Naive B cell (primary cell): ENCODE measurements at regions not wholly inside any gene's neighbourhood (a gene's known extent, or its start where the extent isn't known, plus 50 kb on each side); places are given as distances from the start of the nearest gene placed in this dataset.
"Not testable (repeated sequence)": the region's sequence is repeated elsewhere in the genome, so short reads cannot be mapped to it uniquely, and the experiment has no call there.

Source experiments
- ATAC-seq, 2 donors: fragments of 150-1000 bp; cut with Tn5 transposase; 2 replicates each; pipeline ENCODE4 v1.10.0; 2021; ENCODE audit warnings: low read depth in 2 of 2, mild to moderate bottlenecking in 2 of 2, moderate library complexity in 2 of 2
- DNase-seq: peaks from one replicate; pipeline ENCODE4 v3.0.0; 2022
- H3K27ac Mint-ChIP-seq, 6 donors: one replicate each; pipeline ENCODE4 v1.8.0; 2020 to 2022; ENCODE audit warnings: mild to moderate bottlenecking in 6 of 6, mixed read lengths in 6 of 6, moderate library complexity in 5 of 6, inconsistent platforms in 2 of 6
- H3K27me3 Mint-ChIP-seq, 3 donors: one replicate each; pipeline ENCODE4 v1.8.0; 2021 to 2022; ENCODE audit warnings: mixed read lengths in 3 of 3, mild to moderate bottlenecking in 1 of 3
- H3K36me3 Mint-ChIP-seq, 2 donors: one replicate each; pipeline ENCODE4 v1.8.0; 2020 to 2022; ENCODE audit warnings: mixed read lengths in 2 of 2, inconsistent platforms in 1 of 2, mild to moderate bottlenecking in 1 of 2
- H3K4me1 Mint-ChIP-seq, 3 donors: one replicate each; pipeline ENCODE4 v1.8.0; 2020 to 2022; ENCODE audit warnings: mixed read lengths in 3 of 3, inconsistent platforms in 1 of 3, mild to moderate bottlenecking in 1 of 3, moderate library complexity in 1 of 3
- H3K4me3 Mint-ChIP-seq, 8 donors: one replicate each; pipeline ENCODE4 v1.8.0; 2020 to 2022; ENCODE audit warnings: mild to moderate bottlenecking in 8 of 8, mixed read lengths in 8 of 8, moderate library complexity in 8 of 8, inconsistent platforms in 2 of 8
- H3K9me3 Mint-ChIP-seq, 7 donors: one replicate each; pipeline ENCODE4 v1.8.0; 2020 to 2022; ENCODE audit warnings: mixed read lengths in 7 of 7, mild to moderate bottlenecking in 5 of 7, inconsistent platforms in 2 of 7, moderate library complexity in 1 of 7

DNA sequence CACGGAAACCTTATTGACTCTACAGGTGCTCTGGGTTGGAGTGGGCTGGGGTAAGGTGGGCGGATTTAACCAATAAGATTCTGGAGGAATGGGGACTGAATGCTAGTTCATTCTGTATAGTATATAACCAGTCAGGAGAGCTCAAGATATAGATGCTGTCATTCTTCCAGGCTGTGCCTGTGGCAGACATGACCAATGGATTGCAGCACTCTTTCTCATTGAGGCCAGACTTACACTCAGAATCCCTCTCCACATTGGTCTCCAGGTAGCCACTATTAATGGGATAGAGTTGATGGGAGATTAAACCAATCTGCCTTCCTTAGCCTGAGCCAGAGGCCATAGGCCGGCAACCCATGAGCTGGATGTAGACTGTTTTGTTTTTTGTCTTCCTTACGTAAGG lies 82.8 kb upstream of the MEF2A start:
- Mint-ChIP-seq H3K9me3 (no peaks in the 10 kb centered on the region), H3K27me3 (peaks cover 0 to under 1% (median 0%) of the 10 kb centered on the region in 3 donors), H3K4me1 (peaks cover 32 to 43% (median 36%) of the 10 kb centered on the region in 3 donors), H3K36me3 (no peaks in the 10 kb centered on the region), H3K27ac (peak overlapping the region in 3 of 6 donors; percentile 5 to 71 (median 13)), H3K4me3 (no peak overlapping the region)
- ATAC-seq (no peak), DNase-seq (no peak)

DNA sequence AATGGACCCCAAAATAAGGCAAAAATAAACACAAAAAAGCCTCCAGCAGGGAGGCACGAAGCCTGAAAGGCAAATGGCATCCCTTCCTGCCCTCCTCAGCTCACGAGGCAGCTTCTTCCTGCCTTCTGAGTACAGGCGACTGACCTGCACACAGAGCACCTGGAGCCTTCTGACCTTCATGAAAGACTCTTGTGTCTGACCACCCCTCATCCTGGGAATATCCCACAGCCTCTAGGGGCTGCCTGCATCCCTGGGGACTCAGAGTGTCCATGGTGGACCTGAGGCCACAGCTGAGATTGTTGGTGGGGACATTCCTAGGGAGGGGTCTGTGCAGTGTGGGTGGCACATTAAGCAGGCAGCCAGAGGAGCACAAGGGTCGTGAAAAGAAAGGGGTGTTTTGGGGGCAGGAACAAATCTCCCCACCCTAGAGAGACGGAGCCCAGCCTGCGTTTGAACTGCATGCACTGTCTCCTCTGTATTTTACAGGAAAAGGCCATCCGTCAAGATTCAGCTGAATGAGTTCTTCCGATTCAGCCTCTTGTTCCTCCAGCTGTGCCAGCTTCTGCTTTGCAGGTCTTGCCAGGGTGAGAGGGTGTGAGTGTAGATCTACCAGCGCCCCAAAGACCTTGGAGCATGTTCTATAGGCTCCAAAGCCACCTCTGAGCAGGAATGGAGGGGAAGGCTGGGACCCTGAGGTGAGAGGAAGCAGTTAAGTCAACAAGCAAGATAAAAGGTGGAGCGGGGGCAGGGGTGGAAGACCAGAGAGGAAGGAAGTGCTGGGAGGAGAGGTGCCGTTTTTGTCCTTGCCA lies 80.4 kb upstream of the MEF2A start:
- Mint-ChIP-seq H3K4me3 (peak overlapping the region; percentile 78 to 91 (median 86)), H3K4me1 (peaks cover 27 to 30% (median 28%) of the 10 kb centered on the region in 3 donors), H3K27me3 (peaks cover 0 to 5% (median 0%) of the 10 kb centered on the region in 3 donors), H3K36me3 (no peaks in the 10 kb centered on the region), H3K27ac (peak overlapping the region in 5 of 6 donors; percentile 12 to 91 (median 59)), H3K9me3 (no peaks in the 10 kb centered on the region)
- ATAC-seq (peak; percentile 68 to 71), DNase-seq (no peak)

GRCh38 chr15:99485992-99486370 lies 79.8 kb upstream of the MEF2A start:
- Mint-ChIP-seq H3K27ac (peak overlapping the region in 5 of 6 donors; percentile 12 to 91 (median 59)), H3K36me3 (no peaks in the 10 kb centered on the region), H3K4me1 (peaks cover 22 to 27% (median 23%) of the 10 kb centered on the region in 3 donors), H3K4me3 (peak overlapping the region; percentile 78 to 91 (median 86)), H3K27me3 (peaks cover 0 to 5% (median 0%) of the 10 kb centered on the region in 3 donors), H3K9me3 (no peaks in the 10 kb centered on the region)
- DNase-seq (no peak), ATAC-seq (peak; percentile 22 to 37)

DNA sequence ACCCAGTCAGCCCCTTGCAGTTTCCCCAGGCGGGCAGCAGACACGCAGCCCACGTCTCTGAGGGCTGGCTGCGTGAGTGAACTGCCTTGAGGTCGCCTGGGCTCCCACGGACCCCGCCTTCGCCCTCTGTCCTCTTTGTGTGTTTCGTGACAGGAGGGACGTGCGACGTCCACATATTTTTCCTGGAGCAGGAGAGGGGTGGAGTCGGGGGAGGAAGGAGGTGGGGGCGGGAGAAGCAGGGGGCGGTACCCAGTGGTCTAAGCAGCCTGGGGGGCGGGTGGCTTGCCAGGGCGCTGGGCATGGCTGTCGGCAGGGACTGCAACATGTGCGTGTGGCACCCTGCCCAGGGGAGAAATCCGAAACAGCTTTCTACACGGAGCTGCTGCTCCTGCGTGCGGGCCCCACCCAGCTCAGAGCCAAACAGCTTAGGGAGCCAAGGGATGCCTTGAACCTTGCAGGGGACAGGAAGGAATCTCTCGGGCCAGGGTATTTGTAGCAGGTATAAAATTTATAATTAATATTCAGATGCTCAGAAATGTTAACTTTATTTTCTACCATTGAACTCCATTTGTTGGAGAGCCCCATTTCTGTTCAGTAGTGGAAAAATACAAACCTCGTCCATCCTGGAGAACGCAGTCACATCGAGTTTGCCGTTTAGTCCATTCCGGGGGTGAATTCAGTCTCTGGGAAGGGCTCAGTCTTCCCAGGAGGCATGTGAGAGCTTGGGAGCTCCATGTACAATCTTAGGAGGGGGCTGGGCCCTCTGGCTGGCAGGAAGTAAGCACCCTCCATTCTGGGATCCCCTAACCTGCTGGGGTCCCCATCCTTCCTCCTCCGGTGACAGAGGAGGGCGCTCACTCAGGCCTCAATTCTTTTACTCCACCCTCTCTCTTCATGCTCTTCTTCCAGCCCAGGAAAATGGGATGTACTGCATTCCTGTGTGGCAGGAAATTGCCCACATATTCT lies 79.1 kb upstream of the MEF2A start:
- Mint-ChIP-seq H3K27me3 (peaks cover 0 to 5% (median 0%) of the 10 kb centered on the region in 3 donors), H3K4me1 (peaks cover 23 to 27% (median 23%) of the 10 kb centered on the region in 3 donors), H3K9me3 (no peaks in the 10 kb centered on the region), H3K36me3 (no peaks in the 10 kb centered on the region), H3K27ac (peak overlapping the region in 3 of 6 donors; percentile 22 to 93 (median 62)), H3K4me3 (peak overlapping the region; percentile 78 to 91 (median 86))
- ATAC-seq: peak; percentile 53 to 55
- DNase-seq: no peak

GRCh38 chr15:99487337-99487730 lies 78.5 kb upstream of the MEF2A start:
- peaks cover 0 to 5% (median 0%) of the 10 kb centered on the region in 3 donors for H3K27me3 Mint-ChIP-seq
- no peaks in the 10 kb centered on the region for H3K9me3 Mint-ChIP-seq
- H3K4me1 Mint-ChIP-seq: peaks cover 23 to 27% (median 26%) of the 10 kb centered on the region in 3 donors
- no peak overlapping the region for H3K27ac Mint-ChIP-seq
- H3K36me3 Mint-ChIP-seq: no peaks in the 10 kb centered on the region
- ATAC-seq (no peak), DNase-seq (no peak)
- peak overlapping the region; percentile 78 to 91 (median 86) for H3K4me3 Mint-ChIP-seq

DNA sequence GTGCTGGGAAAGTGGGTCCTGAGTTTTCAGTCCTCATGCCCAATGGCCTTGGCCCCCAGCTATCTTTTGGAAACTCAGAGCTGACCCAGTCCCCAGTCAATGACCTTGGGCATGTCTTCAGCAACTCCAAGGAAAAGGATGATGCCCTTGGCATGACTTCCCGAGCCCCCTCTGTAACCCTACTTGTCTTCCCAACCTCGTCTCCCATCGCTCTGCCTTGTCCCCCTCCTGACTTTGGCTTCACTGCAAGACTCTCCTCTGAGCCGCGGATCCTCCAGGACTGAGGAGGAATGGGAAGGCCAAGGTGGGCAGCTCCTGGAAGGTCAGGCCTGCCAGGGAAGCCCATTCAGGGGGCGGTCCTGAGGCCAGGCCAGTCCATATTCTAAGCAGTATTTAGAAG lies 73.5 kb upstream of the MEF2A start:
- Mint-ChIP-seq H3K4me3 (no peak overlapping the region), H3K9me3 (no peaks in the 10 kb centered on the region), H3K27ac (no peak overlapping the region), H3K36me3 (no peaks in the 10 kb centered on the region), H3K4me1 (peaks cover 14 to 21% (median 19%) of the 10 kb centered on the region in 3 donors), H3K27me3 (peaks cover 0 to 5% (median 0%) of the 10 kb centered on the region in 3 donors)
- ATAC-seq (no peak), DNase-seq (no peak)

DNA sequence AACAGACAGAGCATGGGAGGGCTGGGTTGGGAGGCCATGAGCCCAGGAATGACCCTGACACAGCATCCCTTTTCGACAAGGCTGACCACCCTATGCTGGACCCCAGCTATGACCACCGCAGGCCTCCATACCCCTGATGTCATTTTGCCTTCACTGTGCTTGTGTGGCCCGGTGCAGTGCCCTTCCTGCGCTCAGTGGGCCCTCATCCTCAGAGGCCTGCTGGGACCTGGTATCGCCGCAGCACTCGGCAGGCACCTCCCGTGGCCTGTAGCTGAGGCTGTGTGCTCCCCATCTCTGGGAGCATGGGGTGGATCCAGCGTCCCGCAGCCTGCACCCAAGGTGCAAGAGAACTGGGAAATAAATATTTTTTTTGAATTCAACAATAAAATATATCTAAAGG lies 73.1 kb upstream of the MEF2A start:
- peaks cover 0 to 5% (median 0%) of the 10 kb centered on the region in 3 donors for H3K27me3 Mint-ChIP-seq
- no peak for DNase-seq
- no peaks in the 10 kb centered on the region for H3K9me3 Mint-ChIP-seq

GRCh38 chr15:99493461-99493860 lies 72.3 kb upstream of the MEF2A start:
- H3K9me3 Mint-ChIP-seq: no peaks in the 10 kb centered on the region
- no peak for ATAC-seq
- H3K27me3 Mint-ChIP-seq: no peaks in the 10 kb centered on the region
- peak overlapping the region in 1 of 6 donors; percentile 59 for H3K27ac Mint-ChIP-seq
- no peak for DNase-seq
- peaks cover 16 to 23% (median 21%) of the 10 kb centered on the region in 3 donors for H3K4me1 Mint-ChIP-seq
- H3K36me3 Mint-ChIP-seq: no peaks in the 10 kb centered on the region
- H3K4me3 Mint-ChIP-seq: no peak overlapping the region

More for the DNA sequence above, 73.1 kb upstream of the MEF2A start:
- no peak for ATAC-seq
- no peaks in the 10 kb centered on the region for H3K36me3 Mint-ChIP-seq
- no peak overlapping the region for H3K27ac Mint-ChIP-seq
- peaks cover 11 to 19% (median 16%) of the 10 kb centered on the region in 3 donors for H3K4me1 Mint-ChIP-seq
- no peak overlapping the region for H3K4me3 Mint-ChIP-seq

- not testable (repeated sequence) for H3K9me3 Mint-ChIP-seq, H3K36me3 Mint-ChIP-seq, ATAC-seq, H3K27ac Mint-ChIP-seq, H3K27me3 Mint-ChIP-seq, DNase-seq, H3K4me3 Mint-ChIP-seq
- H3K4me1 Mint-ChIP-seq: peaks cover 18 to 28% (median 25%) of the 10 kb centered on the region in 3 donors
Observed at GRCh38 chr15:99494536-99495233, 71.1 kb upstream of the MEF2A start.

DNA sequence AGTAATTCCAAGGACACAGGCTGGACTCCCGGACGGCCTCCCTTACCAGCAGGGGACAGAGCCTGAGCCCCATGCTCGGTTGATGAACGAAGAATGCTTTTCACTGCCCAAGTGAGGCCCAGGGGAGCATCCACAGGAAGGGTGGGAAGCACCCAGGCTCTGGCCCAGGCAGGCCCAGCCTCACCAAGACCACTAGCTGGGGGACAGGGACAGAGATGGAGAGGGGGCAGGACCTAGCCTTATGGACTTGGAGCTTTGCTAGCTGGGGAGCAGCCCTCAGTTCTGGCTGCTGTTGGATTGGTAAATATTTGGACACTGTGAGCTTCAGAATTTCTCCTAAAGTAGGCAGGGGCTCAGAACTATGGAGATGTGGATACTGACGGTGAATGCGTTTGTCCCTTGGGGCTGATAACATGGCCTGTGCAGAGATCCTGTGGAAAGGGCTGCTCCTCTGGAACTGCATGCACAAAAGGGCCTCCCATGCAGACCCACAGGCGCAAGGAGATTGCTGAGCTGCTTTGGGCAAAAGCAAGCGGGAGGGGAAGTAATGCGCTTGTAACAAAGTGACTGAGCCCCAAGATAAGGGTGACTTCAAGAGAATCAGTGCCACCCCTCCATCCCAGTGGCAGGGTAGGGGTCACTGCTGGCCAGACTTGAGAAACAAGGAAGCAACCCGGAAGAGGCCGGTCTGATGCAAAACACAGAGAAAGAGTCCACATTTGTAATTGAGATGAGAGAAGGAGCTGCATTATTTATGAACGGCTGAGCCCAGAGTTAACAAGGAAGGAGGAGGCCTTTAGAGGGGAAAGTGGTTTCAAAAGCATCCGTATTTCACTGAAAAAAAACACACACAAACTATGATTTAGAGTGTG lies 70.1 kb upstream of the MEF2A start:
- Mint-ChIP-seq H3K4me1 (peaks cover 25 to 30% (median 28%) of the 10 kb centered on the region in 3 donors), H3K27ac (peak overlapping the region in 5 of 6 donors; percentile 36 to 88 (median 65)), H3K4me3 (peak overlapping the region in 7 of 8 donors; percentile 53 to 87 (median 64)), H3K36me3 (no peaks in the 10 kb centered on the region), H3K9me3 (no peaks in the 10 kb centered on the region), H3K27me3 (no peaks in the 10 kb centered on the region)
- peak; percentile 38 to 50 for ATAC-seq
- DNase-seq: no peak

GRCh38 chr15:99496302-99496629 lies 69.5 kb upstream of the MEF2A start:
- no peaks in the 10 kb centered on the region for H3K36me3 Mint-ChIP-seq
- peaks cover 29 to 30% (median 30%) of the 10 kb centered on the region in 3 donors for H3K4me1 Mint-ChIP-seq
- peak in 1 of 2 donors; percentile 14 for ATAC-seq
- no peaks in the 10 kb centered on the region for H3K9me3 Mint-ChIP-seq
- peak overlapping the region in 3 of 6 donors; percentile 36 to 73 (median 63) for H3K27ac Mint-ChIP-seq
- peak overlapping the region in 6 of 8 donors; percentile 47 to 87 (median 59) for H3K4me3 Mint-ChIP-seq
- no peaks in the 10 kb centered on the region for H3K27me3 Mint-ChIP-seq
- no peak for DNase-seq

DNA sequence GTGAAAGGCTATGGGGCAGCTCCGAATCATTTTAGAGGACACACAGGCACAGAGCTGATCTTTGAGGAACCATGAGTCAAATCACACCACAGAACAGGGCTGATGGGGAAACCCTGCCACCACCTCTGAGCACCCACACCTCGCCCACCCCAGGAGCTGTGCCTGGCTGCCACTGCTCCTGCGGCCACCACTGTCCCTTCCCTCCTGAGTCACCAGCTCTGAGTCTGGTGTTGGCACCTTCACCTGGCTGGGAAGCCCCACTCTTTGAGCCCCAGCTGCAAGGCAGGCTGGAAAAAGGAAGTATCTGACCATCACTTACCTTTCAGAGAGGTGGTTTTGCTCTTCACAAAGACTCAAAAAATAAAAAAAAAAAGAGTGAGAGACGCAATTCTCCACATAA lies 63.6 kb upstream of the MEF2A start:
- Mint-ChIP-seq H3K27me3 (no peaks in the 10 kb centered on the region), H3K27ac (peak overlapping the region; percentile 25 to 97 (median 92)), H3K4me3 (peak overlapping the region in 6 of 8 donors; percentile 35 to 82 (median 48)), H3K36me3 (no peaks in the 10 kb centered on the region), H3K4me1 (peaks cover 51 to 70% (median 59%) of the 10 kb centered on the region in 3 donors), H3K9me3 (no peaks in the 10 kb centered on the region)
- peak; percentile 36 for DNase-seq
- ATAC-seq: peak; percentile 75 to 77
